ENCODE measurements at regions not wholly inside any gene's neighbourhood (a gene's known extent, or its start where the extent isn't known, plus 50 kb on each side); places are given as distances from the start of the nearest gene placed in this dataset.

DNA sequence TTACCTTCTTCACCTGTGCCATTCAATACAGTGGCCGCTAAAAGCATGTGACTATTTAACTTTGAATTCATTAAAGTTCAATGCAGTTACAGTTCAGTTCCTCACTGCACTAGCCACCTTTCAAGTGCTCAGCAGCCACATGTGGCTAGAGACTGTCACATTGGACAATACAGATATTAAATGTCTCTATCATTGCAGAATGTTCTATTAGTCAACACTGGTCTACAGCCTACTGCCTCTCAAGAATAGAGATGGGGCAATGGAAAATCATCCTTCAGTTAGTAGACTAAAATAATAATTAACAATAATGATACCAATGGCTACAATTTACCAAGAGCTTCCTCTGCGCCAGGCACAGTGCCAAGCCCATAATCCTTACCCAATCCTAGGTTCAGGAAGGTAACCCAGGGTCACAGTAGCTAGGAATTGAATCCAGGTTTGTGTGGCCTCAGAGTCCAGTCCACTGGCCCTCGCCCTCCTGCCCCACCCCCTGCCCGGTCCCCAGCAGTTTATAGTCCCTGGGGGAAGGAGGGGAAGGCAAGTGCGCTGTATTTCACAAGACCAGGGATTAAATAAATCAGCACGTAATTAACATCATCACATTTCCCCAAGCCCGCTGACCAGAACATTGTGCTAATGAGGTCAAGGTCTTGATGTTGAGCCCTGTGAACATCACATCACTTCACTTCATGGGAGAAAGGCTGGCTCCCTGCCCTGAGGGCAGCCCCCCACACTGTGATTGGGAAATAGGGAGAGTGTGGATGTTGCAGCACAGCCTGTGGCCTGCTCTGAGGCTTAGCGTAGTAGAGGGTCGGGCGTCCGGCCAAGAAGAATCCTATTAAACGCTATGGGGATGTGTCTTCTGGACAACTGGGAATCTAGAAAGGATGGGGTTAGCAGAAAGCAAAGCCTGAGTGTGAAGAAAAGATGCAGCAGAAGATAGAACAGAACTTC, 147.2 kb downstream of the VEGFA start:
- no peak for TF ChIP-seq FOXP2 (optimal IDR thresholded peaks at IDR 0.05; ENCODE audit: borderline replicate concordance, extremely low read depth, extremely low read length, insufficient read depth)
- TF ChIP-seq, protein P1, sequence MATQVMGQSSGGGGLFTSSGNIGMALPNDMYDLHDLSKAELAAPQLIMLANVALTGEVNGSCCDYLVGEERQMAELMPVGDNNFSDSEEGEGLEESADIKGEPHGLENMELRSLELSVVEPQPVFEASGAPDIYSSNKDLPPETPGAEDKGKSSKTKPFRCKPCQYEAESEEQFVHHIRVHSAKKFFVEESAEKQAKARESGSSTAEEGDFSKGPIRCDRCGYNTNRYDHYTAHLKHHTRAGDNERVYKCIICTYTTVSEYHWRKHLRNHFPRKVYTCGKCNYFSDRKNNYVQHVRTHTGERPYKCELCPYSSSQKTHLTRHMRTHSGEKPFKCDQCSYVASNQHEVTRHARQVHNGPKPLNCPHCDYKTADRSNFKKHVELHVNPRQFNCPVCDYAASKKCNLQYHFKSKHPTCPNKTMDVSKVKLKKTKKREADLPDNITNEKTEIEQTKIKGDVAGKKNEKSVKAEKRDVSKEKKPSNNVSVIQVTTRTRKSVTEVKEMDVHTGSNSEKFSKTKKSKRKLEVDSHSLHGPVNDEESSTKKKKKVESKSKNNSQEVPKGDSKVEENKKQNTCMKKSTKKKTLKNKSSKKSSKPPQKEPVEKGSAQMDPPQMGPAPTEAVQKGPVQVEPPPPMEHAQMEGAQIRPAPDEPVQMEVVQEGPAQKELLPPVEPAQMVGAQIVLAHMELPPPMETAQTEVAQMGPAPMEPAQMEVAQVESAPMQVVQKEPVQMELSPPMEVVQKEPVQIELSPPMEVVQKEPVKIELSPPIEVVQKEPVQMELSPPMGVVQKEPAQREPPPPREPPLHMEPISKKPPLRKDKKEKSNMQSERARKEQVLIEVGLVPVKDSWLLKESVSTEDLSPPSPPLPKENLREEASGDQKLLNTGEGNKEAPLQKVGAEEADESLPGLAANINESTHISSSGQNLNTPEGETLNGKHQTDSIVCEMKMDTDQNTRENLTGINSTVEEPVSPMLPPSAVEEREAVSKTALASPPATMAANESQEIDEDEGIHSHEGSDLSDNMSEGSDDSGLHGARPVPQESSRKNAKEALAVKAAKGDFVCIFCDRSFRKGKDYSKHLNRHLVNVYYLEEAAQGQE (IDR thresholded peaks at IDR 0.05; ENCODE audit: insufficient read depth in 1 of 2, low read depth in 2 of 2, low read length in 2 of 2), result no peak
- TF ChIP-seq TAF1 (IDR thresholded peaks at IDR 0.05; ENCODE audit: borderline replicate concordance, insufficient read depth, low read length), result no peak
- no peak for TF ChIP-seq SIN3A (IDR thresholded peaks at IDR 0.05; ENCODE audit: borderline replicate concordance, insufficient read depth, low read length)
- no peak for TF ChIP-seq POLR2AphosphoS5 (IDR thresholded peaks at IDR 0.05; ENCODE audit: low read depth, low read length)

DNA sequence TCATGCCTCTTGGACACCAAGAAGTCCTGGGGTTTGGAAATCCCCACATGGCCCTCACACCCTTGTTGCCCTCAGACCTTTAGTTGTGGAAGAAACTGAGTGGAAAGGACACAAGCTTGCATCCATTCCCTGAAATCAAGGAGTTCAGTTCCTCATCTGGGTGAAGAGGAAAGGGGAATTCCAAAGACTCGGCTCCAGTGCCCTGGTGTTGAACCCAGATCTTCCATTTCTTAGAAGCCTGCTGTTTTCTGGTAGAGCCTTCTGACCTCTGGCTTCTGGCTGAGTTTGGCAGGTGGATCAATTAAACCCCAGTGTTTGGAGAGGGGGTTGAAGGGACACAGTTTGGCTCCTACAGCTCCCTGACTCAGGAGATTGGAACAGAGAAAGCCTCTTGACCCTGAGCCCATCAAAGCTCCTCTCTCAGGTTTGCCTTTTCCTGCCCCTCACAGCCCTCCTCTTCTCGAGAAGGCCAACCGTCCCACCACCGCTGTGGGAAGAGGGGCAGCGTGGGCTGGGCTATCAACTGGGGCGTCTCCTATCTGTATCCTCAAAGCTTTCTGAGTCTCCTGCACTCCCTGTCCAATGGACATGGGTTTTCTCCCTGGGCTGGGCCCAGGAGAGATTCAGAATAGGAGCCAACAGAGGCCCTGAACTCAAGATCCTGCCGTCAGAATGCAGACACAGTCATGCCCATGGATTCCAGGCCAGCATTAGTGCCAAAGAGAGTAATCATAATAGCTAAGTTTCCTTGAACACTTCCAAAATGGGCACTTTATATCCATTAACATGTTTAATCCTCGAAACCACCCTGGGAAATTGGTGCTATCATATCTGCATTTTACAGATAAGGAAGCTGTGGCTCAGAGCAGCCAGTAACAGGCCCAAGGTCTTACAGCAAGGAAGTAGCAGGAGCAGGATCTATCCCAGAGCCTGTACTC, 146.2 kb downstream of the VEGFA start:
- TF ChIP-seq TAF1 (IDR thresholded peaks at IDR 0.05; ENCODE audit: borderline replicate concordance, insufficient read depth, low read length), result no peak
- no peak for TF ChIP-seq FOXP2 (optimal IDR thresholded peaks at IDR 0.05; ENCODE audit: borderline replicate concordance, extremely low read depth, extremely low read length, insufficient read depth)
- TF ChIP-seq, protein P1 (IDR thresholded peaks at IDR 0.05; ENCODE audit: insufficient read depth in 1 of 2, low read depth in 2 of 2, low read length in 2 of 2), result no peak
- no peak for TF ChIP-seq POLR2AphosphoS5 (IDR thresholded peaks at IDR 0.05; ENCODE audit: low read depth, low read length)
- TF ChIP-seq SIN3A (IDR thresholded peaks at IDR 0.05; ENCODE audit: borderline replicate concordance, insufficient read depth, low read length), result no peak

DNA sequence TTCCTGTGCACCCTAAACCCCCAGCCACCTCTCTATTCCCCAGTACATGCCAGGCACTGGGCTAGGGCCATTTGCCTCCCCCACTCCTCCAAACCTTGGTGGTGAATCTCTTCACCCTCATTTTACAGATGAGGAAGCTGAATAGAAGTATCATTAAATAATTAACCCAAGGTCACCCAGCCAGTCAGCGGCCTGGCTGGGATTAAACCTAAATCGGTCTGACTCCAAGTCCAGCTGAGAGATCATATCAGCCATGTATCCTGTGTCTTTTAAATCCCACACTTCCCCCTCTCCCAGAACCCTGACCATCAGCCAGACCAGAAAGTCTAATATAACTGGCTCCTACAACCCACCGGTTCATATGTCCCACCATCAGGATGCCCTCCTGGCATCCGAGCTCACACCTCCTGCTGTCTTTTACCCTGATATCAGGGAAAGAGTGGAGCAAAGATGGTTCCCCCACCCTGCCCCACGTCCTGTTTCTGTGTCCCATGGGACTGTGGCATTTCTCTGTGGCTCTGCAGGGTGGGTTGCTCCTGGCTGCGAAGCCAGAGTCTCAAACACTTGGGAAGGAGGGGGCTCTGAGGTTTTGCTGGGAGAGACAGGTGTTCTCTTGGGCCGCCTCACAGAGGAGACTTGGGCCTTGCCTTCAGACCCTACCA, 145.3 kb downstream of the VEGFA start:
- no peak for TF ChIP-seq TAF1 (IDR thresholded peaks at IDR 0.05; ENCODE audit: borderline replicate concordance, insufficient read depth, low read length)
- no peak for TF ChIP-seq FOXP2 (optimal IDR thresholded peaks at IDR 0.05; ENCODE audit: borderline replicate concordance, extremely low read depth, extremely low read length, insufficient read depth)
- no peak for TF ChIP-seq SIN3A (IDR thresholded peaks at IDR 0.05; ENCODE audit: borderline replicate concordance, insufficient read depth, low read length)
- TF ChIP-seq POLR2AphosphoS5 (IDR thresholded peaks at IDR 0.05; ENCODE audit: low read depth, low read length), result no peak
- TF ChIP-seq, protein P1 (IDR thresholded peaks at IDR 0.05; ENCODE audit: insufficient read depth in 1 of 2, low read depth in 2 of 2, low read length in 2 of 2), result no peak

DNA sequence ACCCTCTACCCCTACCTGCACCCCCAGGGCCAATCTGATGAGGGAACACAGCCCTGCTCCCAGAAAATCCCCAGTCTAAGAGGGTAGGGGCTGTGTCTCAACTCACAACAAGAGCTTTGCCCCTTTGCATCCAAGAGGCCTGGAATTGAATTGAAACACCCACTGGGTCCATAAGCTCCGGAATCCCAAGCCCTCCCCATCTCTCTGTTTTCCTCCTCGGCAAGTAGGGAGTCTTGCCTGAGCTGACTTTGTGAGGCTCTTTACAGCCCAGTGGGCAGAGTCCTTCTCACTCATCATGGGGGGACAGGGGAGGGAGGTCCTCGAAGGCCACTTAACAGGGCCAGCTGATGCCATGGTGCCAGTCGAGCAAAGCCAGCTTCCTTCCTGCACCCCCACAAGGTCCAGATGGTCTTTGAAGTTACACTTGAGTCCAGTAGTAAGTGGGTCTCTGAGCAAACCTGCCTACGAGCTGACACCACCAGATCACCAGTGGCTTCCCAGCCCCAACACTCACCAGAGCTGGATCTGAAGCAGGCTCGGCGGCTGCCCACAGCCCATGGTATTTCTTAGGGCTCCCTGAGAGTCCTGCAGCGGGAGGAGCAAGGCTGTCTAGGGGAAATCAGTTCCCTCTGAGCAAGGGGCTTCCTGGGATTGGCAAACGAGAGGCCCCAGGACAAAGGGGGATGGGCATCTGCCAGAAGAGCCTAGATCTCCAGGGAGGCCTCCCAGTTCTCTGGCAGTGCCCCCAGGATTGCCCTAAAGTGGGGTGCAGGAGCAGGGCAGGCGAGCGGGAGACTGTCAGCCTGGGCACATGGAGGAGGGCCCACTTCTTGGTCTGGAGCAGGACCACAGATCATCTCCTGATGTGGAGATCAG, 144.5 kb downstream of the VEGFA start:
- TF ChIP-seq, protein P1 (IDR thresholded peaks at IDR 0.05; ENCODE audit: insufficient read depth in 1 of 2, low read depth in 2 of 2, low read length in 2 of 2), result no peak

All from PFSK-1 (cell line).